ENCODE measurements at regions not wholly inside any gene's neighbourhood (a gene's known extent, or its start where the extent isn't known, plus 50 kb on each side); places are given as distances from the start of the nearest gene placed in this dataset.

- Histone ChIP-seq H3K9me3 (ENCODE audit: insufficient read depth, low read depth, low read length) (no peaks in the 10 kb centered on the region), H3K79me2 (ENCODE audit: insufficient read depth, low read length) (no peaks in the 10 kb centered on the region), H3K4me2 (ENCODE audit: low read length) (no peak overlapping the region), H3K27ac (ENCODE audit: low read depth, low read length) (no peak overlapping the region), H3K9ac (ENCODE audit: low read length) (no peak overlapping the region), H3K4me1 (ENCODE audit: insufficient read depth, low read length) (no peaks in the 10 kb centered on the region), H2AFZ (ENCODE audit: low read depth, low read length) (no peak overlapping the region), H4K20me1 (ENCODE audit: insufficient read depth, low read length) (no peaks in the 10 kb centered on the region), H3K4me3 (ENCODE audit: insufficient read depth, low read depth, low read length) (no peak overlapping the region), H3K36me3 (ENCODE audit: insufficient read depth, low read length) (no peaks in the 10 kb centered on the region), H3K27me3 (ENCODE audit: insufficient read depth, low read length) (no peaks in the 10 kb centered on the region)
- H3K4me1 Mint-ChIP-seq (ENCODE audit: low read depth, unreplicated experiment), result no peaks in the 10 kb centered on the region
- no peaks in the 10 kb centered on the region for H3K36me3 Mint-ChIP-seq (ENCODE audit: low read depth, unreplicated experiment)
- no peak overlapping the region for H3K27ac Mint-ChIP-seq (ENCODE audit: unreplicated experiment)
- no peaks in the 10 kb centered on the region for H3K27me3 Mint-ChIP-seq (ENCODE audit: low read depth, unreplicated experiment)
- DNase-seq (ENCODE audit: low read depth), result no peak
- H3K9me3 Mint-ChIP-seq (ENCODE audit: unreplicated experiment), result peaks cover 2% of the 10 kb centered on the region
- no peak for TF ChIP-seq EZH2 (IDR thresholded peaks at IDR 0.05; ENCODE audit: insufficient read depth, low read length)
- TF ChIP-seq CTCF (IDR thresholded peaks at IDR 0.05; ENCODE audit: insufficient read depth, low read depth, low read length), result no peak
- H3K4me3 Mint-ChIP-seq (ENCODE audit: unreplicated experiment), result no peak overlapping the region
- FAIRE-seq, result no peak
Measured at GRCh38 chr21:26626187-26626586, 53.1 kb upstream of the CYYR1 start.

- Histone ChIP-seq H3K9me3 (ENCODE audit: insufficient read depth, low read depth, low read length) (no peaks in the 10 kb centered on the region), H3K4me1 (ENCODE audit: insufficient read depth, low read length) (no peaks in the 10 kb centered on the region), H3K4me3 (ENCODE audit: insufficient read depth, low read depth, low read length) (no peak overlapping the region), H3K27ac (ENCODE audit: low read depth, low read length) (no peak overlapping the region), H4K20me1 (ENCODE audit: insufficient read depth, low read length) (no peaks in the 10 kb centered on the region), H2AFZ (ENCODE audit: low read depth, low read length) (no peak overlapping the region), H3K4me2 (ENCODE audit: low read length) (no peak overlapping the region), H3K9ac (ENCODE audit: low read length) (no peak overlapping the region), H3K36me3 (ENCODE audit: insufficient read depth, low read length) (no peaks in the 10 kb centered on the region), H3K27me3 (ENCODE audit: insufficient read depth, low read length) (no peaks in the 10 kb centered on the region), H3K79me2 (ENCODE audit: insufficient read depth, low read length) (no peaks in the 10 kb centered on the region)
- TF ChIP-seq EZH2 (IDR thresholded peaks at IDR 0.05; ENCODE audit: insufficient read depth, low read length), result no peak
- TF ChIP-seq CTCF (IDR thresholded peaks at IDR 0.05; ENCODE audit: insufficient read depth, low read depth, low read length), result no peak
- H3K9me3 Mint-ChIP-seq (ENCODE audit: unreplicated experiment), result peaks cover 2% of the 10 kb centered on the region
- FAIRE-seq, result no peak
- H3K4me1 Mint-ChIP-seq (ENCODE audit: low read depth, unreplicated experiment), result no peaks in the 10 kb centered on the region
- H3K27ac Mint-ChIP-seq (ENCODE audit: unreplicated experiment), result no peak overlapping the region
- H3K27me3 Mint-ChIP-seq (ENCODE audit: low read depth, unreplicated experiment), result no peaks in the 10 kb centered on the region
- H3K36me3 Mint-ChIP-seq (ENCODE audit: low read depth, unreplicated experiment), result no peaks in the 10 kb centered on the region
- no peak for DNase-seq (ENCODE audit: low read depth)
- H3K4me3 Mint-ChIP-seq (ENCODE audit: unreplicated experiment), result no peak overlapping the region
Measured at GRCh38 chr21:26624983-26625519, 52.0 kb upstream of the CYYR1 start.
